ENCODE measurements at regions not wholly inside any gene's neighbourhood (a gene's known extent, or its start where the extent isn't known, plus 50 kb on each side); places are given as distances from the start of the nearest gene placed in this dataset.
"Not testable (repeated sequence)": the region's sequence is repeated elsewhere in the genome, so short reads cannot be mapped to it uniquely, and the experiment has no call there.

GRCh38 chr4:184907810-184908209 is 82.0 kb upstream of the ACSL1 start:
- no peak for ATAC-seq

- ATAC-seq: no peak
These were observed 85.5 kb upstream of the ACSL1 start for GRCh38 chr4:184911310-184911709.

- no peak for ATAC-seq
These were observed 87.8 kb upstream of the ACSL1 start for GRCh38 chr4:184913356-184914143.

- ATAC-seq: not testable (repeated sequence)
These were observed 93.0 kb upstream of the ACSL1 start for GRCh38 chr4:184918799-184919198.

GRCh38 chr4:184921456-184921855 is 95.7 kb upstream of the ACSL1 start:
- no peak for ATAC-seq

GRCh38 chr4:184922301-184922700 is 96.0 kb upstream of the HELT start:
- ATAC-seq: no peak

DNA sequence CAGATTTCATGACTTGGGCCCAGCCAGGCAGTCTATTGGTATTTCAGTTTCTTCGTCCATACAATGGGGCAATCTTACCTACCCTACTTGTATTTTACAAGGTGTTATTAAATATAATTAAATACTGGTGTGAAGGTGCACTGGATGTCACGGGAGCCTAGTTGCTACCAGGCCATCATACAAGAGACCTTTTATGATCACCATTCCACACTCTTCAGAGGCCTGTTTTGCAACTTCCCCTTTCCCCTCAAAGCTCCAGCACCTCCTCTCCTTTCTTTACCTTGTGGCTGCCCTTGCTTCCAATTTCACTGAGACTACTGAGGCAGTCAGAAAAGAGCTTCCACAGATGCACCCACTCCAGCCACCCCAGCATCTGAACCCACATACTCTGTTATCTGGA is 93.8 kb upstream of the HELT start:
- ATAC-seq: no peak

- no peak for ATAC-seq
These were observed 88.8 kb upstream of the HELT start for GRCh38 chr4:184929476-184929875.

DNA sequence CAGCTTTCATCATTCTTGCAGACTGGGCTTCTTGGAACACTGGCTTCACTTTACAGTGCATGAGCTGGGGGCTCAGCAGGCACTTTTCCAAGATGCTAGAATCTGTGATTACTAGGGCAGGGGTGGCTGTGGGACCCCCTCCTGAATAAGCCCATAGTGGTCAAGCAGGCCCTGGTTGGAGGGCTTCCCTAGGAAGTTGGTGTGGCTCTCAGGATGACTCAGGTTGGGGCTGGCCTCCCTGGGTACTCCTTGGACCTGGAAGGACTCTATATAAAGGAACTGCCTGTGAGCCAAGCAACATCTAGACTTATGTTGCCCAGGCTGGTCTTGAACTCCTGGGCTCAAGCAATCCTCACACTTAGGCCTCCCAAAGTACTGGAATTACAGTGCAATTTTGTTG is 88.3 kb upstream of the HELT start:
- no peak for ATAC-seq

- no peak for ATAC-seq
These were observed 85.9 kb upstream of the HELT start for GRCh38 chr4:184932343-184932742.

GRCh38 chr4:184933311-184933710 is 85.0 kb upstream of the HELT start:
- ATAC-seq: no peak

- no peak for ATAC-seq
These were observed 84.1 kb upstream of the HELT start for GRCh38 chr4:184934184-184934583.

DNA sequence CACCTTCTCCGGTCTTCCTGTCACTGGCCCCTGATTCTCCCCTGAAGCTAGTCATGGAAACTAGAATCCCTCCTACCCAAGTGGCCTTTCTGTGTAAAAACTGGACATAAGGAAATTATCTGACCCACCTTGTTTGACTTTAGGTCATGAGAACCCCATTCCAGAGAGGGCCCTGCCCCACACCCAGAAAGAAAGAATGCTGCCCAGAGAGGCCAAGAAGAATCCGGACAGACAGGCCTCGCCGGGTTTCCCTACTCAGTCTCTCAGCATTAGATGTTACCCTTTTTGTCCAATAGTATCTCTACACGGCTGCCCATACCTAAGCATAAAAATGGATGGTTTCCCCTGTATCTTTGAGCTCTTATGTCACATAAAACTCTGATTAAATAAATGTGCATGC is 83.3 kb upstream of the HELT start:
- ATAC-seq: no peak

DNA sequence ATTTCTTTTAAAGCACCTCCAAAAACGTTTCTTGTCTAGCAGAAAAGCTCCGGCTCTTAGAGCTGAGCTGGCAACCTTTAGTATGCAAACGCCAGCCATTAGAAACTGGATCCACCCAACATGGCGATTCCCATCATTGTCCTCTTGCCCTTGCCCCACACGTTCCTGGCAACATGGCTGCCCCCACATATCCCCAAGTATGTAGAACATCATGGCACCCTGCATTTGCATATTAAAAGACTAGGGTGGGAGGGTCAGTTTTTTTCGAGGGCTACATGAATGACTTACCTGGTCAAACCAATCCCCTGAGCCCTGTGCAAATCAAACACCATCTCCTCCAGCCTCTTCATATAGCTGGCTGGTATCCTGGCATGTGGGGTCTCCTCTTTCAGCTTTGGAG is 82.2 kb upstream of the HELT start:
- no peak for ATAC-seq

DNA sequence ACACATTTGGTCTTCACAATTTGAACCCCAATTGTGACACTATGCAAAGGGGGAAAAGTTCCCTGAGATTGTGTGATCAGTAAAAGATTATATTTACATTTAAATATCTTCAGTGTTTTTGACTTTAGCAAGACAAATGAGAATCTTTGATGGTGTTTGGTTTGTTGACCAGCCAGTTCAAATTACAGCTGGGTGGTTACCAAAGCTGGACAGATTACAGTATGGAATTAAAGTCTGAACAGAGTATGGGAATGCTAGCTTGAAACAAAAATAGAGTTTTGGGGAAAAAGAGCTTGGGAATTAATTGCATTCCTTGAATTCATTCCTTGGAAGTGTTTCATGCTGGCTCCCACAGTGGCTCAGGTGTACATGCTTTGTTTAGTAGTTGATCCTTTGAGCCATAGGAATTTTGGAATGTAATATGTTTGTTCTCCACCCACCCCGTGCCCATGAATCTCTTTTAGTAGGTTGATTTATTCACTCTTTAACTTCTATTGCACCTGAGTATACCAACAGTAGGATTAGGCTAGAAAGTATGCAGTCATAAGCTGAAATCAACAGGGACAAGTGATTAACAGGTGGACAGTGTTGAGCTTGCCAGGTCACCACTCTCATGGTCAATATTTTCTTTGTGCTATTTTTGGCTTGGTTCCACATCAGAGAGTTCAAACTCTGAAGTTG is 81.1 kb upstream of the HELT start:
- no peak for ATAC-seq

GRCh38 chr4:184937745-184938144 is 80.5 kb upstream of the HELT start:
- ATAC-seq: no peak

DNA sequence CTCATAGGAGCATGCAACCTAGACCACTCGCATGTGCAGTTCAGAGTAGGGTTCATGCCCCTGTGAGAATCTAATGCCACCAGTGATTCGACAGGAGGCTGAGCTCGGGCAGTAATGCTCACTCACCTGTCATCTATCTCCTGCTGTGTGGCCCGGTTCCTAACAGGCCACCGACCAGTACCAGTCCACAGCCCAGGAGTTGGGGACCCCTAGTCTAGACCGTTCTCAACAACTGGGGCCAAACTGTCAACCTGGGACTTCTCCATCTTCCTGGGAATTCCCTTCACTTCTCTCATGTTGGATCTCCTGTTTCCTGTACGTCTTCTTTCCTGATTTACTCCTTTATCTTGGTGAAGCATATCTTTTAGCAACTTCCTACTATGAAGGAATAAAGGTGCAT is 79.4 kb upstream of the HELT start:
- ATAC-seq: no peak

DNA sequence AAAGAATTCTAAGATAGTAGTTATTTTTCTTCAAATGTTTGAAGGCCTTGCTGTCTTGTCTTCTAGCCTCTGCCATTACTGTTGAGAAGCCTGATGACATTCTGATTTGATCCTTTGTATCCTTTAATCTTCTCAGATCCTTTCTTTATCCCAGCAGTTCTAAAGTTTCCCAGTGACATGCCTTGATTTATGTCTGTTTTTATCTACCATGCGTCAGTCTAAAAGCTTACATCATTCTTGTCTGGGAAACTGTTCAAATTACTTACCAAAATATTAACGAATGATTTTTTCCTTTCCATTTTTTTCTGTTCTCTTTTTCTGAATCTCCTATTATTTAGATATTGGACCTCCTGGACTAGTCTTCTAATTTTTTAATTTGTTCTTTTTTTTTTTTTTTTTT is 78.3 kb upstream of the HELT start:
- ATAC-seq: no peak

GRCh38 chr4:184940500-184940899 is 77.8 kb upstream of the HELT start:
- ATAC-seq: no peak

GRCh38 chr4:184941671-184942418 is 76.4 kb upstream of the HELT start:
- ATAC-seq: no peak

DNA sequence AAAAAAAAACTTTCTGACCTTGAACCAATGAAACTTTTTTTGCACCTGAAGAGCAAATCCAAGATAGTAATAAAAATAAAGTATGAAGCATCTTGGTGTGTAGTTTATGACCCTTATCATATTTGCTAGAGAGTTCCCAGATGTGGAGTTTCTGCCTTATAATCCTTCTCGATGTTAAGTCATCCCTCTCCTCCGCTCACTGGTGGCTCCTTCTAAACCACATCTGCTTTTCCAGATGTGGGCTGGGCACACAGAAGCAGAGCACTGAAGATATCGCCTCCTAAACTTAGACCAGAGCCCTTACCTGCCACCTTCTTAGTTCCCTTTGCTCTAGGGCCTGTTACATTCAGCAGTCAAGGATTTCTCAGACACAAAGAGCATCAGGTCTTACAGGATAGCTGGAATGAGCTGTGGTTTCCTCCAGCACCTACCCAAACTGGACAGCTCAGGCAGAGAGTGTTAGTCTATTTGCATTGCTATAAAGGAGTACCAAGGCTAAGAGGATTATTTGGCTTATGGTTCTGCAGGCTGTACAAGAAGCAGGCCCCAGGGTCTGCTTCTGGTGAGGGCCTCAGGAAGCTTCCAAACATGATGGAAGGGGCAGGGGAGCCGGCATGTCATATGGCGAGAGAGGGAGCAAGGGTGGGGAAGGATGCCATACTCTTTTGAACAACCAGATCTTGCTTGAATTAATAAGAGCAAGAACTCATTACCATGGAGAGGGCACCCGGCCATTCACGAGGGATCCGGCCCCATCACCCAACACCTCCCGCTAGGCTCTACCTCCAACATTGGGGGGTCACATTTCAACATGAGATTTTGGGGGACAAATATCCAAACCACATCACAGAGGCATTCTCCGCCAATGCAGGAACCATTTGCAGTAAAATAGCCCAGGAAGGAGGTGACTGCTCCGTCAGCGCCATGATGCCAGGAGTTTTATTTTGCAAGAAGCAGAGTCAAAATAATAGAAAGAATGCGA is 75.6 kb upstream of the HELT start:
- ATAC-seq: no peak

DNA sequence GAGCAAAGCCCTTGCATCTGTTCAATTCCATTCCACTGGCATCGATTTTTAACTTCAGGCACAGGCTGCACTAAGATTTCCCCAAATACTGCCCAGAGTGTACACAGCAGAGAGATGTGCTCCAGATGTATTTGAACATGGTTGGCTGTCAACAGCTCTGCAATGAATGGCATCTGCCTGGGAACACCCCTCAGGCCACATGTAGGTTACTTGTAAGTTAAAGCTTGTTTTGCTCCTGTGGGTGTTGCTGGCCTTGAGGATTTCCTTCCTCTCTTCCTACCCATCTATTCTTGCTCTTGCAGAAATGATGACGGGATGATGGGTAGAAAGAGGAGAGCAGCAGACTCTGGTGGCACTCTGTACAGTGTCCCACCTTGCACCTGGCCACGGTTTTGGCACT is 69.3 kb upstream of the HELT start:
- ATAC-seq: no peak

All from activated CD4-positive, CD25-positive, alpha-beta regulatory T cell treated with anti-CD3 and anti-CD28 coated beads, Interleukin-2, amount 50 U/mL, for 24 hours (primary cell).